ENCODE measurements at regions not wholly inside any gene's neighbourhood (a gene's known extent, or its start where the extent isn't known, plus 50 kb on each side); places are given as distances from the start of the nearest gene placed in this dataset.
"Not testable (repeated sequence)": the region's sequence is repeated elsewhere in the genome, so short reads cannot be mapped to it uniquely, and the experiment has no call there.

DNA sequence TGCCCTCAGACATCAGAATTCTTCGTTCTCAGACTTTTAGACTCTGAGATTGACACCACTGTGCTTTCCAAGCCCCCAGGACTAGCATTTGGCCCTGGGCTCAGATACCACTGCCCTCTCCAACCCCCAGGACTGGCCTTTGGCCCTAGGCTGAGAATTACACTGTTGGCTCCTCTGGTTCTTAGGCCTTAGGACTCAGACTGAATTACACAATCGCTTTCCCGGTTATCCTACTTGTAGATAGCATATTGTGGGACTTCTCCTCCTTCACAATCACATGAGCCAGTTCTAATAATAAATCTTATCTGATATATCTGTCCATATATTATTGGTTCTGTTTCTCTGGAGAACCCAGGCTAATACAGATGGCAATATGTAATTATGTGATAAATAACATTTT is 1725.5 kb downstream of the GRIK2 start:
- no peak for DNase-seq

GRCh38 chr6:103114582-103114981 is 1721.1 kb downstream of the GRIK2 start:
- no peak for DNase-seq

DNA sequence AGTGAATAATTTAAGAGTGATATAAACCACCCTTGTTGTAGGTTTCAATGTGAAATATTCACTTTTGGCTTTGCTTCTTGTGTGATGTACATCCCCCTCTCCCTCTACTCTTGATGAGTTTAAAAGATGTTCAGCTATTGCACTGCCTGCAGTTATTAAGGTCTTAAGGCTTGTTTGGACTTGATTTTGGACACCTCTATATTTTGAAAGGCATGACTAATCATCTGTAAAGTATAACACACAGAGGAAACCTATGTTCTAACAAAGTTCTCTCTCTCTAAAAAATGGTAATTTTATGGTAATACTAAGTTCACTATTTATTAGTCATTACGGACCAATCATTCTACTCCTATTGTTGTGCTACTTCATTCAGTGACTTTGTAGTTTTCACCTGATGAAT is 1719.9 kb downstream of the GRIK2 start:
- no peak for DNase-seq

DNA sequence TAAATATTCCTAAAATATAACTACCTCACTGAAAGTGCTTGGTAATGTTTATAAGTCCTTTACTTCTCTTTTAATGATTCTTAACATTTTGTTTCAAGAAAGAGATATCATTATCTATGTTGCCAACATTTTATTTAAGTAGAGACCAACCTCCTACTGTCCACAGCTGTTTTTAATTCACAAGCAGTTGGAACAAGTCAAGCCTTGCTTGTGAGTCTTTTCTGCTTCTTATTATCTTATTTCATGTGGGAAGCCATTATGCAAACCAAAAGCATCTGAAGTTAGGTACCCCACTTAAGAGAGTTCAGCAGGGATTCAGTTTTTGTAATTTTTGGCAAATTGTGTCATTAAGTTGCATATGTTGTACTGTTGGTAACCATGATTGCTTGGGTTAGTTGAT is 1714.5 kb downstream of the GRIK2 start:
- DNase-seq = no peak

DNA sequence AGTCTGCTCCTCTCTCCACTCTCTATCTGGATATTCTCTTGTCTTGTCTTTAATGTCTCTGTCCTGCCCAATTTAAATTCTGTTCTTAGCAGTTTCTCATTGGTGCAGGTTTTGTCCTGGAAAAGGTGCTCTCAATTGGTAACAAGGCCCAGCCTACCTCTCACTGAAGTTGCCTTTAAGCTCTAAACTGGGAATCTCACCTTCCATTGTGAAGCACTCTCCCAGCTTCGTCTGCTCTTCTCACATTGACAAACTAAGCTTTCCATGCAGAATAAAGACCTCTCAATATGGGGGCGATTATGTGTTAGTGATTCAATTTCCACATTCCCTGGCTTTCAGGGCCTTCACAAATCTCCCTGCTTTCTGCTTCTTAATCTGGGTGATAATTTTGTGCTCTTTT is 1712.2 kb downstream of the GRIK2 start:
- no peak for DNase-seq

- no peak for DNase-seq
These were observed 1707.8 kb downstream of the GRIK2 start for GRCh38 chr6:103101267-103101666.

DNA sequence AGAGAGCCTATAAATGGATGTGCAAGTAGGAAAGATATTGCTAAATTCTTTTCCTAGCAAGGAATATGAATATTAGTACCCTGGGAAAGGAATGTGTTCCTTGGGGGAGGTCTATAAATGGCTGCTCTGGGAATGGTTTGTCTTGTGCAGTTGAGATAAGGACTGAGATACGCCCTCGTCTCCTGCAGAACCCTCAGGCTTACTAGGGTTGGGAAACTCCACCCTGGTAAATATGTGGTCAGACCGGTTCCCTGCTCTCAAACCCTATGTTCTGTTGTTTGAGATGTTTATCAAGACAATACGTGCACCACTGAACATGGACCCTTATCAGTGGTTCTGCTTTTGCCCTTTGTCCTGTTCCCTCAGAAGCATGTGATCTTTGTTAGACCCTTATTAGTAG is 1698.9 kb downstream of the GRIK2 start:
- not testable (repeated sequence) for DNase-seq

GRCh38 chr6:103085801-103086200 is 1692.3 kb downstream of the GRIK2 start:
- DNase-seq = no peak

- no peak for DNase-seq
These were observed 1688.5 kb downstream of the GRIK2 start for GRCh38 chr6:103081876-103082630.

DNA sequence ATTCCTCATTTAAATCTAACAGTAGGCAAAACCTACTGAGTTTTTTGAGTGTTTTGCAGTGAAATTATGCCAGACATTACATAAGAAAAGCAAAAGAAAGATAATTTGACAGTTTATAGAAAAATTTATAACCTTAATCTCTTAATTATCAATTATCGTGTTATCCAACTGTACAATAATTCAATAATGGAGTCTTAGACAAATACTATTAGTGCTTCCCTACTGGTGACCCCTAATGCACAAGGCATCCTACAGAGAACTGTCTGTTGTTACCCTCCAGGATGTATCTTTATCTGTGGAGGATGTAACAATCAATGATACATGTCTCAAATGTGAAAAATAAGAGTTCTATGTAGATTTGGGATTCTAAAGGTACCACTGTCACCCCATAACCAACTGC is 1687.6 kb downstream of the GRIK2 start:
- DNase-seq = no peak

GRCh38 chr6:103080497-103080896 is 1687.0 kb downstream of the GRIK2 start:
- DNase-seq = no peak

DNA sequence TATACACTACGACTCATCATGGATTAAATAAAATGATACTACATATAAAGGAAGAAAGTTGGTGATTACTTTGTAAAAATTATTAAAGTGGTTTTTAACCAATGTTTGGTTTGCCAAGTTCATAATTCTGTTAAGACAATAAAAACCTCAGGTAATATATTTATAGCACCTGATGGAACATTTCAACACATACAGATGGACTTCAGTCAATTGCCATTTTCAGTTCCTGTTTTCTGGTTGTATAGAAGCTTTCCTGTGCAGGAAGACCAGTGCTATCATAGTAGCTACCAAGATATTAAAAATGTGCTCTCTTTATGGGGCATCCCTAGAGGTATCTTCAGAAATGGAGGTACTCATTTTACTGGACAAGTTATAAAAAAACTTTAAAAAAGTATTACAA is 1686.4 kb downstream of the GRIK2 start:
- no peak for DNase-seq

DNA sequence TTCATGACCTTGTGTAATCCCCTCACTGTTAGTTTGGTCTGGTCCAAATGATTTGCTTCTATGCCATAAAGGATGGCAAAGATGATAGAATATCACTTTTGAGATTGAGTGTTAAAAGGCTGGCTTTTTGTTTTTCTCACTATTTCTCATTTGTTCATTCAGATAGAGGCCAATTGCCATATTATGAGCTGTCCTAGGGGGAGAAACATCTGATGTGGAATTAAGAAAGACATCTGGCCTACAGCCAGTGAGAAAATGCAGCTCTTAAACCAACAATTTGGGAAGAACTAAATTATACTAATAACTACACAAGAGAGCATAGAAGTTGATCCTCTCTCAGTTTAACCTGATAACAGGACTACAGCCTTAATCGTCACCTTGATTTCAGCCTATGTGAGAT is 1668.6 kb downstream of the GRIK2 start:
- no peak for DNase-seq

GRCh38 chr6:103047567-103047966 is 1654.1 kb downstream of the GRIK2 start:
- DNase-seq = no peak

DNA sequence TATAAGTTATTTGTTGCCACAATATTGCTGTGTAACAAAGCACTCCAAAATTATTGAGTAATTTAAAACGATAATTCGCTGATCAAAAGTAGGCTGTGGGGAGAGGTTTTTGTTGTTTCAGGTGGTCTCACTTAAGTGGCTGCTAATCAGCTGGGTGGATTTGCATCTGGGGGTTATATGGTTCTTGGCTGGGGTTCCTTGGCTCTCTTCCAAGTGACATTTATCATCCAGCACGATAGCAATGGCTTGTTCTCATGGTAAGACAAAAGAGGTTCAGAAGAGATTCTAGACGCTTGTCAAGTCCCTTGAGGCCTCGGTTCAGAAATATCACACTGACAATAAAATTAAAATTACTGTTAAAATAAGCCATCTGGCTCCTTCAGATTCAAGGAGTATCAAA is 1648.8 kb downstream of the GRIK2 start:
- no peak for DNase-seq

DNA sequence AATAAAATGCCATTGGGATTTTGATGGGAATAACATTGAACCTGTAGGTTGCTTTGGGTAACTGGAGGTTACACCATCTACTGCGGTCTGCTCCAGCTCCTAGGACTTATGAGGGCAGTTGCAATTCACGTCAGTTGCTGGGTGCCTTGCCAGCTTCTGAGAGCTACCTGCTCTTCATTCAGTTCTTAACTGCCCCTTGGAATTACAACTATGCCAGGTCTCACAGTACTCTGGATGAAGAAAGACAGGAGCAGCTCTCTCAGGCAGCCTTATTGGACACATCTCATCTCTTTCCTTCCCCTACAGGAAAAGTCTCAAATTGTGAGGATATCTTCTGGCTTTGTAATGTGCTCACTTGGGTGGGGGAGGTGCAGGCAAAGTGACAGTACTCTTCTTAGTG is 1643.3 kb downstream of the GRIK2 start:
- no peak for DNase-seq

DNA sequence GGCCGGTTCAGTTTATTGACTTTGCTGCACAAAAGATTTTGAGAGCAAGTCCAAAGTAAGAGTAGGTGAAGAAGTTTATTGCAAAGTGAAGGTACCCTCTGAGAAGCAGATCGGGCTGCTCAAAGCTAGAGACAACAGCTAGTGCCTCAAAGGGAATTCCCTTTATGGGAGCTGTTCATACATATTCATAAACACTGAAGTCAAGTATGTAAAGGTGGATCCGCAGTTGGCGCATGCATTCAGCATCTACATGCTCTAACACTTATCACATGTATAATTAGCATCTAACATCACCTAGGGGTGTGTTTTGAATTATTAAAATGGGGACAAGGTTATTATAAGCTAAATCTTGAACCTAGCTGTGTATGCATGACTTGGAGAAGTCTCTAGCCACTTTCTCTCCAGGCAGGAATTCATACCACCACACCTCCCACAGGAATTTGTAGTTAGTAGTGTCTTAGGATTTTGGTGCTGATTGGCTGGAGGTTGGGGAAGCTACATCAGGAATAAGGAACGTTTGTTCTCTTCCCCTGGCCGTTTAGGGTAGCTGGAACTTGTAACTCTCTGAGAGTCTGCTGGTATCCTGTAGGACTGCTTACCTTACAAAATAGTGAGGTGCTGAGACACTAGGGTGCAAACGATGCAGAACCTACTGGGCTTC is 1633.9 kb downstream of the GRIK2 start:
- DNase-seq = no peak

DNA sequence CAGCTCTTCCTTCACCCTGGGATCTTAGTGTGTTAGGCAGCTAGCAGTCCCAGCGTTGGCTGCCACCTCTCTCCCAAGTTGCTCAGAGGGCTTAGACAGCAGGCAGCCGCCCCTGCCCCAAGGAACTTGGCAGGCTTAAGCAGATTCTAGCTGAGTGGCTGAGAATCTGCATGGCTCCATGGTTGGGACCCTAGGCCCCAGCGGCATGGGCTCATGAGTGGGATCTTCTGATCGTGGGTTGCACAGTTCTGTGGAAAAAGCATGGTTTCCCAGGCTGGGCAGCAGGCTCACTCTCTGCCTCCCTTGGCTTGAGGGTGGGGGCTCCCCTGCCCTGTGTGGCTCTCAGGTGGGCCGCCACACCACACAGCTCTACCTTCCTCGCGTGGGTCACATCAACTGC is 1624.9 kb downstream of the GRIK2 start:
- DNase-seq = no peak

- no peak for DNase-seq
These were observed 1624.4 kb downstream of the GRIK2 start for GRCh38 chr6:103017878-103018277.

GRCh38 chr6:103011605-103012004 is 1618.1 kb downstream of the GRIK2 start:
- no peak for DNase-seq

DNA sequence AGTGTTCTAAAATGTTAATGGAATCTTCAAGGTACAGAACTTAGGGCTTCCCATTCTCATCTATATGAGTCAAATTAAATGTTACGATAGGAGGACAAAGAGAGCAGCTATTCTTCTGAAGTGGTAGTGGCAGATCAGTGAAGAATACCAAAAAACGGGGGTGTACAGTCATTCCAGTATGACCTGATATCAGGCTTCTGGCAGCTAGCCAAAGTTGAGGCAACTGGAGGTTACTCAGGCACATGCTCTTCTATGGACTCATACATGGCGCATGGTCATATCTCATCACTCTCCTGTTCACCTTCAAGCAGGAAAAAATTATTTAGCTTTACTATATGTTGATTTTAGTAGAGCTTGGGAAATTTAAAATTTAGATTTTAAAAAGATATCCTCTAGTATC is 1608.8 kb downstream of the GRIK2 start:
- DNase-seq = no peak

GRCh38 chr6:103001724-103002123 is 1608.2 kb downstream of the GRIK2 start:
- no peak for DNase-seq

- DNase-seq = no peak
These were observed 1607.2 kb downstream of the GRIK2 start for GRCh38 chr6:103000688-103001087.

- no peak for DNase-seq
These were observed 1602.0 kb downstream of the GRIK2 start for GRCh38 chr6:102995491-102995890.

- no peak for DNase-seq
These were observed 1601.4 kb downstream of the GRIK2 start for GRCh38 chr6:102994866-102995265.

Data from suppressor macrophage treated with lipopolysaccharide for 1 hour (primary cell).